ENCODE measurements at regions not wholly inside any gene's neighbourhood (a gene's known extent, or its start where the extent isn't known, plus 50 kb on each side); places are given as distances from the start of the nearest gene placed in this dataset.

DNA sequence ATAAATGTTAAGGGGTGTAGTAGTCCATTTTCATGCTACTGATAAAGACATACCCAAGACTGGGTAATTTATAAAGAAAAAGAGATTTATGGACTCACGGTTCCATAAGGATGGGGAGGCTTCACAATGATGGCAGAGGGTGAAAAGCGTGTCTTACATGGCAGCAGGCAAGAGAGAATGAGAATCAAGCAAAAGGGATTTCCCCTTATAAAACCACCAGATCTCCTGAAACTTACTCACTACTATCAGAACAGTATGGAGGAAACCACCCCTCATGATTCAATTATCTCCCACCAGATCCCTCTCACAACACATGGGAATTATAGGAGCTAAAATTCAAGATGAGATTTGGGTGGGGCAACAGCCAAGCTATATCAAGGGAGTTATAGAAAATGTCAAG lies 329.2 kb downstream of the DTHD1 start:
- no peak for TF ChIP-seq CTCF (IDR thresholded peaks at IDR 0.05)
- no peak for TF ChIP-seq POLR2AphosphoS5 (IDR thresholded peaks at IDR 0.05)
- TF ChIP-seq POLR2A (IDR thresholded peaks at IDR 0.05), result no peak
- no peak for TF ChIP-seq EP300 (IDR thresholded peaks at IDR 0.05)

Measured in sigmoid colon (tissue), 4 donors.